GM23248 (cell line): ENCODE measurements at regions not wholly inside any gene's neighbourhood (a gene's known extent, or its start where the extent isn't known, plus 50 kb on each side); places are given as distances from the start of the nearest gene placed in this dataset.

Source experiments
- EZH2 ChIP-seq: fragments of 200-600 bp; sonication (generic); IDR thresholded peaks from 2 replicates; pipeline ENCODE4 v1.6.1; 2018; ENCODE audit warnings: antibody characterized with exemption, mild to moderate bottlenecking; ENCODE audit not compliant: insufficient read depth, poor library complexity, severe bottlenecking
- EZH2phosphoT487 ChIP-seq: fragments of 200-600 bp; sonication (generic); IDR thresholded peaks from 2 replicates; pipeline ENCODE4 v1.6.1; 2018; ENCODE audit warnings: antibody characterized with exemption, moderate library complexity, mild to moderate bottlenecking, low read depth; ENCODE audit not compliant: insufficient read depth

DNA sequence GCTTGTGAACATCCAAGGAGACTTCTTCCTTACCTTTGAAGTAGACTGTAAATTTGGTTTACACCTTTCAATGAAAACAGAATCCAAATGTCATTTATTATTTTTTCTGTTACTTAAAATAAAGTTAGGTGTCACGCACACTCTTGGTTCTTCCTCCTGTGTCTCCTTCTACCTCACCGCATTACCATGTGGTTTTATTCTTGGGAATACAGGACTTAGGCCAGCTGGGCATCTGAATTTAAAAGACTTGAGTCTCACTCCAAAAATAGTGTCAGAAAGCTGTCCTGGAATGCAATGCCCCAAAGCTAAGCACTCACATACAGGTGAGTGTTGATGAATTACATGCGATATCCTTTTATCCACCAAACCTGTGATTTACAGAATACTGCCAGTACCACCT, 66.4 kb downstream of the MAF start:
- TF ChIP-seq EZH2, result no peak
- TF ChIP-seq EZH2phosphoT487, result no peak
